SK-N-MC (cell line): ENCODE measurements at regions not wholly inside any gene's neighbourhood (a gene's known extent, or its start where the extent isn't known, plus 50 kb on each side); places are given as distances from the start of the nearest gene placed in this dataset.

Source experiments
- EZH2 ChIP-seq: fragments of 200-600 bp; sonication (generic); IDR thresholded peaks from one replicate; pipeline ENCODE4 v1.6.1; 2017; ENCODE audit warnings: antibody characterized with exemption
- FOXP2 ChIP-seq: optimal IDR thresholded peaks from 2 replicates; pipeline ENCODE3; 2011; ENCODE audit warnings: mild to moderate bottlenecking, moderate library complexity; ENCODE audit not compliant: insufficient read depth; ENCODE audit errors: extremely low read length, control extremely low read depth

DNA sequence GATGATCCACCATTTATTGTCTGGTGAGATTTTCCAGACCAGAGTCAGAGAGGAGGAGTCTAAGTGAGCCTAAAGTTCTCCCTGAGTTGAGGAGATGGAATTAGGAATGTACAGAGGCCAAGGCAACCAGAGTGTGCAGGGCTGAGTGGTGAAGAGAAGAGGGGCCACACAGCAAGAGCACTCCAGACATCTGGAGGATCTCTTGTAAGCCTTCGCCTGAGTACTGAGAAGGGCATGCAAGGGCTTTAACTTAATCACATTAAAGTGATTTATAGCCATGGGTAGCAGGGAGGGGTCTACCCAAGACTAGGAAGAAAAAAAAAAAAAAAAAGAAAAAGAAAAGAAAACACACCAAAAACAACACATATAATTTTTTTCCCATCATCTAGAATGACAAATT lies 1190.4 kb downstream of the GATA3 start:
- no peak for TF ChIP-seq FOXP2
- no peak for TF ChIP-seq EZH2
